GM18505 (cell line): ENCODE measurements at regions not wholly inside any gene's neighbourhood (a gene's known extent, or its start where the extent isn't known, plus 50 kb on each side); places are given as distances from the start of the nearest gene placed in this dataset.

ENCODE experiments used
- ATAC-seq: cut with Tn5 transposase; IDR thresholded peaks from one replicate; pipeline ENCODE4 v1.9.1; 2021; ENCODE audit not compliant: unreplicated experiment
- POLR2A ChIP-seq: IDR thresholded peaks from 4 replicates; pipeline ENCODE4 v1.6.1; 2011; ENCODE audit warnings: borderline replicate concordance; ENCODE audit not compliant: insufficient read depth, insufficient read length; ENCODE audit errors: extremely low read depth

GRCh38 chr5:34495178-34495577 lies 160.9 kb upstream of the RAI14 start:
- no peak for TF ChIP-seq POLR2A
- ATAC-seq = no peak

GRCh38 chr5:34496260-34496691 lies 159.9 kb upstream of the RAI14 start:
- no peak for TF ChIP-seq POLR2A
- no peak for ATAC-seq

- TF ChIP-seq POLR2A = no peak
- no peak for ATAC-seq
Observed at GRCh38 chr5:34496701-34497469, 159.2 kb upstream of the RAI14 start.

GRCh38 chr5:34497470-34497808 lies 158.7 kb upstream of the RAI14 start:
- ATAC-seq = no peak
- TF ChIP-seq POLR2A = no peak

- no peak for TF ChIP-seq POLR2A
- ATAC-seq = no peak
Observed at GRCh38 chr5:34498572-34498971, 157.6 kb upstream of the RAI14 start.

GRCh38 chr5:34499001-34499734 lies 157.0 kb upstream of the RAI14 start:
- TF ChIP-seq POLR2A = peak; percentile 40
- peak; percentile 92 for ATAC-seq

GRCh38 chr5:34500236-34500847 lies 155.8 kb upstream of the RAI14 start:
- TF ChIP-seq POLR2A = no peak
- no peak for ATAC-seq

GRCh38 chr5:34501016-34501415 lies 155.1 kb upstream of the RAI14 start:
- no peak for TF ChIP-seq POLR2A
- no peak for ATAC-seq

GRCh38 chr5:34501840-34502239 lies 154.3 kb upstream of the RAI14 start:
- no peak for TF ChIP-seq POLR2A
- no peak for ATAC-seq

- ATAC-seq = no peak
- TF ChIP-seq POLR2A = no peak
Observed at GRCh38 chr5:34502581-34502980, 153.5 kb upstream of the RAI14 start.

GRCh38 chr5:34503379-34504253 lies 152.5 kb upstream of the RAI14 start:
- no peak for ATAC-seq
- no peak for TF ChIP-seq POLR2A

GRCh38 chr5:34504967-34505366 lies 151.2 kb upstream of the RAI14 start:
- TF ChIP-seq POLR2A = no peak
- no peak for ATAC-seq

GRCh38 chr5:34505731-34506130 lies 150.4 kb upstream of the RAI14 start:
- ATAC-seq = no peak

More at GRCh38 chr5:34505731-34506130, 150.4 kb upstream of the RAI14 start:
- no peak for TF ChIP-seq POLR2A
